ENCODE measurements at regions not wholly inside any gene's neighbourhood (a gene's known extent, or its start where the extent isn't known, plus 50 kb on each side); places are given as distances from the start of the nearest gene placed in this dataset.
"Not testable (repeated sequence)": the region's sequence is repeated elsewhere in the genome, so short reads cannot be mapped to it uniquely, and the experiment has no call there.

DNA sequence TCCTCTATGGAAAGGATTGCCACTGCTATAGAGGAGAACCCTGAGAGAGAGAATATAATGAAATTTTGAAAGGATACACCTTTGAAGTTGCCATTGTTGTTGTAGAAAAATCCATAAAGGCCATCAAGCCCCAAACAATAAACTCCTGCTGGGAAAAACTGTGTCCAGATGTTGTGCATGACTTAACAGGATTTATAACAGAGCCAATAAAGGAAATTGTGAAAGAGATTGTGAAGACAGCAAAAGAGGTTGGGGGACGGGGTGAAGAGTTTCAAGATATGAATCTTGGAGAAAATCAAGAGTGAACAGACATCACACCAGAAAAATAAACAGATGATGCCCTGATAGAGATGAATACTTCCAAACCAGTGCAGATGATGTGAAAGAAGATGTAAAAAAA is 396.4 kb downstream of the BCKDHB start:
- Histone ChIP-seq H3K36me3 (ENCODE audit: low read depth) (no peaks in the 10 kb centered on the region), H3K27ac (ENCODE audit: poor library complexity, severe bottlenecking) (no peak overlapping the region), H3K27me3 (ENCODE audit: insufficient read depth, poor library complexity, severe bottlenecking) (no peaks in the 10 kb centered on the region), H3K4me3 (ENCODE audit: severe bottlenecking) (no peak overlapping the region), H3K9me3 (ENCODE audit: severe bottlenecking) (no peaks in the 10 kb centered on the region), H3K4me1 (ENCODE audit: insufficient read depth, poor library complexity, severe bottlenecking) (no peaks in the 10 kb centered on the region)
- ATAC-seq (ENCODE audit: low read depth) = no peak
- DNase-seq (ENCODE audit: low spot score) = no peak
- TF ChIP-seq, protein P1, sequence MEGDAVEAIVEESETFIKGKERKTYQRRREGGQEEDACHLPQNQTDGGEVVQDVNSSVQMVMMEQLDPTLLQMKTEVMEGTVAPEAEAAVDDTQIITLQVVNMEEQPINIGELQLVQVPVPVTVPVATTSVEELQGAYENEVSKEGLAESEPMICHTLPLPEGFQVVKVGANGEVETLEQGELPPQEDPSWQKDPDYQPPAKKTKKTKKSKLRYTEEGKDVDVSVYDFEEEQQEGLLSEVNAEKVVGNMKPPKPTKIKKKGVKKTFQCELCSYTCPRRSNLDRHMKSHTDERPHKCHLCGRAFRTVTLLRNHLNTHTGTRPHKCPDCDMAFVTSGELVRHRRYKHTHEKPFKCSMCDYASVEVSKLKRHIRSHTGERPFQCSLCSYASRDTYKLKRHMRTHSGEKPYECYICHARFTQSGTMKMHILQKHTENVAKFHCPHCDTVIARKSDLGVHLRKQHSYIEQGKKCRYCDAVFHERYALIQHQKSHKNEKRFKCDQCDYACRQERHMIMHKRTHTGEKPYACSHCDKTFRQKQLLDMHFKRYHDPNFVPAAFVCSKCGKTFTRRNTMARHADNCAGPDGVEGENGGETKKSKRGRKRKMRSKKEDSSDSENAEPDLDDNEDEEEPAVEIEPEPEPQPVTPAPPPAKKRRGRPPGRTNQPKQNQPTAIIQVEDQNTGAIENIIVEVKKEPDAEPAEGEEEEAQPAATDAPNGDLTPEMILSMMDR (IDR thresholded peaks at IDR 0.05; ENCODE audit: poor library complexity, severe bottlenecking) = no peak

DNA sequence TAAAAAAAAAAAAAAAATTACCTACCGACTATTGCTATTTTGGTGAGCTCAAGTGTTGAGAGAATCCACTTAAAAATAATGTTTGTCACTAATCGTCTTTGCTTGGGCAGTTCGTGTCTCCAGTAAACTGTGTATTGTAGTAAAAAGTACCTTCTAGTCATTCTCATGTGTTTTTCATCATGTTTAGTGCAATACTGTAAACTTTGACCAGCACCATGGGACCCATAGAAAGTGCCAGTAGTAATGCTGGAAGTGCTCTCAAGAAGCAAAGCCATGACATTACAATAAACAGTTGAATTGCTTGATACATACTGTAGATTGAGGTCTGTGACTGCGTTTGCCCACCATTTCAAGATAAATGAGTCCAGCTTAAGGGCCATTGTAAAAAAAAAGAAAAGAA is 395.2 kb downstream of the BCKDHB start:
- Histone ChIP-seq H3K36me3 (ENCODE audit: low read depth) (no peaks in the 10 kb centered on the region), H3K27ac (ENCODE audit: poor library complexity, severe bottlenecking) (no peak overlapping the region), H3K4me1 (ENCODE audit: insufficient read depth, poor library complexity, severe bottlenecking) (no peaks in the 10 kb centered on the region), H3K27me3 (ENCODE audit: insufficient read depth, poor library complexity, severe bottlenecking) (no peaks in the 10 kb centered on the region), H3K9me3 (ENCODE audit: severe bottlenecking) (no peaks in the 10 kb centered on the region), H3K4me3 (ENCODE audit: severe bottlenecking) (no peak overlapping the region)
- no peak for DNase-seq (ENCODE audit: low spot score)
- no peak for ATAC-seq (ENCODE audit: low read depth)
- TF ChIP-seq, protein P1 (IDR thresholded peaks at IDR 0.05; ENCODE audit: poor library complexity, severe bottlenecking) = no peak

DNA sequence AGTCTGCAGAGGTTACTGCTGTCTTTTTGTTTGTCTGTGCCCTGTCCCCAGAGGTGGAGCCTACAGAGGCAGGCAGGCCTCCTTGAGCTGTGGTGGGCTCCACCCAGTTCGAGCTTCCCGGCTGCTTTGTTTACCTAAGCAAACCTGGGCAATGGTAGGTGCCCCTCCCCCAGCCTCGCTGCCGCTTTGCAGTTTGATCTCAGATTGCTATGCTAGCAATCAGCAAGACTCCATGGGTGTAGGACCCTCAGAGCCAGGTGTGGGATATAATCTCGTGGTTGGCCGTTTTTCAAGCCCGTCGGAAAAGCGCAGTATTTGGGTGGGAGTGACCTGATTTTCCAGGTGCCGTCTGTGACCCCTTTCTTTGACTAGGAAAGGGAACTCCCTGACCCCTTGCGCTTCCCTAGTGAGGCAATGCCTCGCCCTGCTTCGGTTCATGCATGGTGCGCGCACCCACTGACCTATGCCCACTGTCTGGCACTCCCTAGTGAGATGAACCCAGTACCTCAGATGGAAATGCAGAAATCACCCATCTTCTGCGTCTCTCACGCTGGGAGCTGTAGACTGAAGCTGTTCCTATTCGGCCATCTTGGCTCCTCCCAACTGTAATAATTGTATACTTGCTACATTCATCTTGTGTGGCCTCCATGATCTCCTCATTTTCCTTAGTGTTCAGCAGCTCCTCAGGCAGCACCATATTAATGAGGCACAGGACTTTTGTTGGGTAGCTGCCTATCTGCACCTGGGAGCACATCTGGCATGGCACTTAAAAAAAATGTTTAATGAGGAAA is 391.4 kb downstream of the BCKDHB start:
- not testable (repeated sequence) for H3K9me3 ChIP-seq (ENCODE audit: severe bottlenecking); ATAC-seq (ENCODE audit: low read depth); H3K27ac ChIP-seq (ENCODE audit: poor library complexity, severe bottlenecking); H3K27me3 ChIP-seq (ENCODE audit: insufficient read depth, poor library complexity, severe bottlenecking); H3K36me3 ChIP-seq (ENCODE audit: low read depth); H3K4me1 ChIP-seq (ENCODE audit: insufficient read depth, poor library complexity, severe bottlenecking); H3K4me3 ChIP-seq (ENCODE audit: severe bottlenecking); DNase-seq (ENCODE audit: low spot score)

DNA sequence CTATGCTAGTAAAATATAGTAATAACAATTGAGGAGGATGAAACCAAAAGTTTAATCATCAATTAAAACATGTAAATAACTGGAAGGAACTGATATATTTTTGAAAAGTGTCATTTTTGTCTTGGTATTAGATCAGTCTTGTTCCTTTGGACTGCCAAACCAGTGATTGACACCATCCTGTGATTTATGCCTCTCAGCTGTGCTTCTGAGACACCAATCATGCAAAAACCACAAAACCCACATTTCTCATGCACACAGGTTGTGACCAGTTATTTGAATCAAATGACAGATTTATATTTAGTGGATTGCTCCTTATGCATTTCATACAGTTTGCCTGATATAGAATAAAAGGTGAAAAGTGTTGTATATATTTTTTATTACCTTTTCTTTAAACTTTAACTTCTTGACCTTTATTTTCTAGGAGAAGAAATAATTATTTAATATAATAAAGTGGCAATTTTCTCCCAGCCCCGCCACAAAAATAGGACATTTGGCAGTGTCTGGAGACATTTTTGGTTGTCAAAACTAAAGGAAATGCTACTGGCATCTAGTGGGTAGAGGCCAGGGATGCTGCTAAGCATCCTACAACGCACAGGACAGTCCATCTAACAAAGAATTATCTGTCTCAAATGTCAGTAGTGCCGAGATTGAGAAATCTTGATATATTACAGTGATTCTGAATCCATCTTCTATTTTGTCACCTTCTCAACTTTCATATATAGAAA is 383.6 kb downstream of the BCKDHB start:
- Histone ChIP-seq H3K36me3 (ENCODE audit: low read depth) (no peaks in the 10 kb centered on the region), H3K9me3 (ENCODE audit: severe bottlenecking) (no peaks in the 10 kb centered on the region), H3K27ac (ENCODE audit: poor library complexity, severe bottlenecking) (no peak overlapping the region), H3K27me3 (ENCODE audit: insufficient read depth, poor library complexity, severe bottlenecking) (no peaks in the 10 kb centered on the region), H3K4me3 (ENCODE audit: severe bottlenecking) (no peak overlapping the region), H3K4me1 (ENCODE audit: insufficient read depth, poor library complexity, severe bottlenecking) (no peaks in the 10 kb centered on the region)
- no peak for DNase-seq (ENCODE audit: low spot score)
- ATAC-seq (ENCODE audit: low read depth) = no peak
- TF ChIP-seq, protein P1 (IDR thresholded peaks at IDR 0.05; ENCODE audit: poor library complexity, severe bottlenecking) = no peak

DNA sequence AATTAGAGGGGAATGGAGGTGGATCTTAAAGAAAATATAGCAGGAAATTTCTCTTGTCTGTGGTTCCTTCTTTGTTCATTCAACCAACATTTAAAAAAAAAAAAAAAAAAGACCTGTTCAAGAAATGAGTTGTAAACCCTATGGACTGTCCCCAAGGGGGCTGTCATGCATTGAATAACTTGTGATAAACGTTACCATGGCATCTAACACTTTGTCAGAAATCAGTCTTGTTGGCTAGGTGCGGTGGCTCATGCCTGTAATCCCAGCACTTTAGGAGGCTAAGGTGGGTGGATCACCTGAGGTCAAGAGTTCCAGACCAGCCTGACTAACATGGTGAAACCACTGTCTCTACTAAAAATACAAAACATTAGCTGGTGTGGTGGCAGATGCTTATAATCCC is 381.7 kb downstream of the BCKDHB start:
- Histone ChIP-seq H3K4me3 (ENCODE audit: severe bottlenecking) (no peak overlapping the region), H3K4me1 (ENCODE audit: insufficient read depth, poor library complexity, severe bottlenecking) (no peaks in the 10 kb centered on the region), H3K27ac (ENCODE audit: poor library complexity, severe bottlenecking) (no peak overlapping the region), H3K36me3 (ENCODE audit: low read depth) (no peaks in the 10 kb centered on the region), H3K9me3 (ENCODE audit: severe bottlenecking) (no peaks in the 10 kb centered on the region), H3K27me3 (ENCODE audit: insufficient read depth, poor library complexity, severe bottlenecking) (no peaks in the 10 kb centered on the region)
- DNase-seq (ENCODE audit: low spot score) = no peak
- TF ChIP-seq, protein P1 (IDR thresholded peaks at IDR 0.05; ENCODE audit: poor library complexity, severe bottlenecking) = no peak
- ATAC-seq (ENCODE audit: low read depth) = no peak

DNA sequence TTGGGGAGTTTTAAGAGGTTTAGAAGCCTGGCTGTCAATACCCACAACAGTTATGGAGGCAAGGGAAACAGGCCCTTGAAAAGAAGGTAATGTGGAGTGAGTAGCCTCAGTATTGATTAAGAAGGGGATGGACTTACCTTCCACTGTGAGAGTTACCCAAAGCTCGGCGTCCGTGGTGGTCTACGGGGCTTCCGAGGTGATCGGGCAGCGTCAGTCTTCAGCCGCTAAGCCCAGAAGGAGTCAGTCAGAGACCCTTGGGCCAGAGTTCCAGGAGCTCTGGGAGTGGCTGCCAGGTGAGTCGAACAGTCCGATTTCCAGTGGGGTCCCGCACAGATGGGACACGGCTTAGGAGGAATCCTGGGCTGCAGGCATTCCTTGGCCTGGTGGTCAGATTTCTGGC is 379.0 kb downstream of the BCKDHB start:
- ATAC-seq (ENCODE audit: low read depth); H3K4me3 ChIP-seq (ENCODE audit: severe bottlenecking); H3K27ac ChIP-seq (ENCODE audit: poor library complexity, severe bottlenecking); DNase-seq (ENCODE audit: low spot score); H3K36me3 ChIP-seq (ENCODE audit: low read depth); H3K4me1 ChIP-seq (ENCODE audit: insufficient read depth, poor library complexity, severe bottlenecking); H3K9me3 ChIP-seq (ENCODE audit: severe bottlenecking); H3K27me3 ChIP-seq (ENCODE audit: insufficient read depth, poor library complexity, severe bottlenecking): not testable (repeated sequence)
